Hematopoietic multipotent progenitor cell treated with erythropoietin and hydrocortisone succinate and interleukin-3 and kit ligand, for 6 days (in vitro differentiated cells): ENCODE measurements at regions not wholly inside any gene's neighbourhood (a gene's known extent, or its start where the extent isn't known, plus 50 kb on each side); places are given as distances from the start of the nearest gene placed in this dataset.
"Not testable (repeated sequence)": the region's sequence is repeated elsewhere in the genome, so short reads cannot be mapped to it uniquely, and the experiment has no call there.

Experiments
- DNase-seq: peaks from one replicate; pipeline ENCODE4 v3.0.0-alpha.2; 2015

- DNase-seq: no peak
These were observed 54.4 kb upstream of the LGR5 start for GRCh38 chr12:71385155-71385554.

GRCh38 chr12:71376711-71377355, 62.8 kb upstream of the LGR5 start:
- not testable (repeated sequence) for DNase-seq

DNA sequence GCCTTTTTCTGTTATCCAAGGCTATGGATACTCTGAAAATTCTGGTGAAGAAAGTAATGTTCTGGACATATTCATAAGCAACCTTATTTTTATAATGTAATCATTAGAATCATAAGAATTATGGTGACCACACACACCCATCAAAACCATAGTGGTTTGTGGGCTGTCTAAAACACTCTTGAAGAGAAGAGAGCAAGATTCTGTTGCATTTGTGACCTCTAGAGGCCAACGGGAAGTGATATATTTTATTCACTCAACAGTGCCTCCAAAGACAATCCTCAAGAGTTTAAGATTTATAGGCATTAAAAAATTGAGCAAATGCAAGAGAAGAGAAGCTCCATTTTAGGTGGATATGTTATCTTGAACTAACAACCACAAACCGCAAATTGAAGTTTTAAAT, 68.5 kb upstream of the LGR5 start:
- DNase-seq: peak; percentile 87

GRCh38 chr12:71360013-71360412, 79.6 kb upstream of the LGR5 start:
- DNase-seq: no peak

DNA sequence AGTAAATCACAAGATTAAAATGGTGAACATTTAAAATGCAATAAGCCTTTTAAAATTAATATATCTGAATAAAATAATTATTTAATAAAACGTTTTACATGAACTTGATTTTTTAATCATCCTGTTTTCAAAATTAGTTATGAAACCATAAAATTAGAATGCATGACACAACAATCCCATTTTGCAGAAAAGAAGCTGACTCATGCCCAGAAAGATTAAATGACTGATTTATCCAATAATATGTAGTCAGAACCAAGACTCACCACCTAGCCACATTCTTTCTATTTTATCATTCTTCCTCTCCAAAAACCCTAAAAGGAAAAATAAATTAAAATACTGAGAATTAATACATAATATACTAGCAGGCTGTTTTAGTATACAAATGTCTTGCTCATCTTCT, 83.0 kb upstream of the LGR5 start:
- peak; percentile 5 for DNase-seq

DNA sequence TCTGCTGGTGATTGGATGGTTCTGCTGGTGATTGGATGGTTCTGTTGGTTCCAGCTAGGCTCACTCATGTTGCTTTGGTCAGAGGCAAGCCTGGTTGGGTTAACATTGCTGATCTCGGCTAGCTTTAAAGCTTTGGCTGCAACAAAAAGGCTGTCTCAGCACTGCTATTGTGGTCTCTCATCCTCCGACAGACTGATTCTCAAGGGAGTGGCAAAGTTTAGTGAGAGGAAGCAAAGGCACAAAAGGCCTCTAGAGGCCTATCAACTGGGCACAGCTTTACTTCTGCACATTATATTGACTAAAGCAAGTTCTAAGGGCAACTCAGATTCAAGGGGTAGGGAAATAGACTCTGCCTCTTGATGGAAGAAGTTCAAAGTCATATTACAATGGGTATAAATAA, 84.7 kb upstream of the LGR5 start:
- no peak for DNase-seq

- no peak for DNase-seq
These were observed 86.0 kb upstream of the LGR5 start for GRCh38 chr12:71353607-71354006.

DNA sequence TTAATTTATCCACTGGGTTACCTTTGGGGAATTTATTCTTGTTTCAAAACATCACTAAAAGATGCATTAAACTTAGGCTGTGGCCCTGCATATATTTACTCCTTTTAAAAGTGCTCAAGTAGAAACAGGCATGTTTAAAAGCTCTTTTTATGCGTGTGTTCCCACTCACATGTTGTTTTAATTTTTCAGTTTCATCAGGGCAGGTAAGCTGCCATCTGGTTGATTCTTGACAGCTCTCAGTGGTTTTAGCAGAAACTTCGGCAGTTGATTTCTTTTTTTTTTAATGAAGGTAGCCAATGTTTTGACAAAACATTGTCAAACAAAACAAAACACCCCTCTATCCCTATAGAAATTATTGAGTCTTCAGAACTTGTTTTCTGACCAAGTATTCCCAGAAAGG, 89.6 kb upstream of the LGR5 start:
- DNase-seq: no peak

- DNase-seq: no peak
These were observed 100.7 kb upstream of the LGR5 start for GRCh38 chr12:71338933-71339332.

GRCh38 chr12:71335963-71336257, 103.7 kb upstream of the LGR5 start:
- DNase-seq: no peak

DNA sequence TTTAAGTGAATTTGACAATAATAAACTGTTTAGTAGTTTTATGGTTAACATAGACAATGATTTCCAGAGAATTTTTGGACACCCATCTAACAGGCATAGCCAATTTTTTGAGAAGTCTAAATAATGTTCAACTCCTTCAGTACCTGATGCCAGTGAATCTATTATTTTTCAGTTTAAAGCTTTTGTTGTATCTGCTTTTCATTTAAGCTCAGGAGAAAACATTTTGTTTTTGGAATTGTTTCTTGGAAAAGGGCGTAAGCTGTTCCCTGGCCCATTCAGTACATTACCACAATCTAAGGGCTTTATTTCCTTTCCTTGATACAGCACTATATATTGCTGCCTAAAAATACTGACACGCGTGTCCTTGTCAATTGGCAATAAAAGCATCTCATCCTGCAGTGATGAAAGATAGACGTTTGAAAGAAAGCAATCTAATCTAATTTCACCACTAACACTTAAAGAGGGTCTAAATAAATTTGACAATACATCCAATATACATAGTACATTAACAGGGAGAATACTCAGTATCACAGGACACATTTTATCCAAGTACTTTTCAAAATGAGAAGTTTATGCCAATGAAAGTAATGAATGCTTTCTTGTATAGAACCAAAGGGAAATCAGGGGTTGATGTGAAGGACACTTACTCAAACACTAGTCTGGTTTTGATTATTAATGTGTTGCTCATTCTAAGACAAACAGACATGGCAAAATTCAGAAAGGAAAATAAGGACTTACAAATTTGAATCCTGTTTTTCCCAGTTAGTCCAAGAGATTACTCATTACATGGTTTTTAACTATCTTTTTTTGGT, 104.2 kb upstream of the LGR5 start:
- DNase-seq: no peak

GRCh38 chr12:71333418-71333817, 106.2 kb upstream of the LGR5 start:
- no peak for DNase-seq

DNA sequence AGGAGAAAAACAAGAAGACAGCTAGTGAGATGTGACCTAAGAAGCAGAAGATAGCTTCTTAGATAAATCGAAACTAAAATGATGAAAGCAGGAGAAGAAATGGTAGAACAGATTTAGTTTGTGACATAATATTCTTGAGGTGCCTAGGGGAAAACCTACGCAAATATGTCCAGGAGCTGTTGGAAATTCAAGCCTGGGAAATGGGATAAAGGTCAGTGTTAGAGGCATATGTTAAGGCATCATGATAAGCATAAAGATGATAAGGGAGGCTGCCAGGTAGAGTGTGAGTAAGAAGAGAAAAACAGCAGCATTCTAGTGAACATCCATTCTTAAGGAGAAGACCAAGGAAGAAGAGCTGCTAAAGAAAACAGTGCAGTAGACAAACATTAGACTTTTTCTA, 109.6 kb upstream of the LGR5 start:
- no peak for DNase-seq

DNA sequence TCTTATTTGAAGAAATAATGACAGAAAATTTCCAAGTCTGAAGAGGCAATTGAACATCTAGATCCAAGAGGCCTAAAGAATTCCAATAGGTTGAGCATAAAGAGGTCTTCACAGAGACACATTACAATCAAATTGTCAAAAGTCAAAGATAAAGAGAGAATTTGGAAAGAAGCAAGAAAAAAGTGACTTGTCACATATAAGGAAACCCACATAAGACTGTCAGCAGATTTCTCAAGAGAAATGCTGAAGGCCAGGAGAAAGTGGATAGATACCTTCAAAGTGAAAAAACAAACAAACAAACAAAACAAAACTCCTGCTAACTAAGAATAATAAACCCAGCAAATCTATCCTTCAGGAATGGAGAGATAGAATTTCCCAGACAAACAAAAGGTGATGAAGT, 118.1 kb upstream of the LGR5 start:
- DNase-seq: no peak

DNA sequence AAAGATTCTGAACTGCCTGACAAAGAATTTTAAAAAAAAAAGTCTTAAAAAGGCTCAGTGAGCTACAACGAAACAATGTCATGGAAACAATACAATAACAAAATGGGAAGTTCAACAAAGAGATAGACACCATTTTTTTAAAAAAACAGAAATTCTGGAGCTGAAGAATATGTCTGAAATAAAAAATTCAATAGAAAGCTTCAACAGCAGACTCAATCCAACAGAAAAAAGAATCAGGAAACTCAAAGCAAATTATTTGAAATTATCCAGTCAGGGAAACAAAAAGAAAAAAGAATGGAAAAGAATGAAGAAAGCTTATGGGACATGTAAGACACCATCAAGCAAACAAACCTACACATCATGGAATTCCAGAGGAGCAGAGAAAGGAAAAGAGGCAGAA, 118.5 kb upstream of the LGR5 start:
- no peak for DNase-seq

DNA sequence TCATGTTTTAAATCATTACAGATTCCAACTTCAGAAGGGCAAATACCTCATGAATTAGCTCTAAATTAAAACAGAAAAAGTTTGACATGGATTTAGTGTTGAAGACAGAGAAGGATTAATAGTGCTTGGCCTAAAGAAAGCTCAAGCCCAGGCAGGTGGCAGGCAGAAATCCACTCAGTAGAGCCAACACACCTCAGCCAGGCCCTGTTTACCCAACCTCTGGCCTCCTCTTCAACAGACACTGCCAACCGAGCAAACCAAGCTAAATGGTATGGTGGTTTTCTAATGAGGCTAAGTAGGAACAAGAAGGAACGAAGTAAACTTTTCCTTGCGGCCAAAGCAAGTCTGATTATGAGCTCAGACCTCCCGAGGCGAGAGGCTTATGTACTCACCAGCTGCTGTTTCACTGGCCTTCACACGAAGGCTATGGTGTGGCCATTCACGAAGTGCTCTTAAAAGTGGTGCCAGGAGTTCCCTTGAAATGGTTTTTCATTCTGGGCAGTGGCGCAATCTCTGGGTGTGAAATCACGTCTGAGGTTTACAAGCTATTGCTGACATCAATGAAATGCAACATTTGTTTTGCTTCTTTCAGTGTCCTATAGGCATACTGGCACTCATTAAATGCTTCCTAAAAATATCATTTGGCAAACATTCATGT, 124.1 kb upstream of the LGR5 start:
- DNase-seq: no peak

DNA sequence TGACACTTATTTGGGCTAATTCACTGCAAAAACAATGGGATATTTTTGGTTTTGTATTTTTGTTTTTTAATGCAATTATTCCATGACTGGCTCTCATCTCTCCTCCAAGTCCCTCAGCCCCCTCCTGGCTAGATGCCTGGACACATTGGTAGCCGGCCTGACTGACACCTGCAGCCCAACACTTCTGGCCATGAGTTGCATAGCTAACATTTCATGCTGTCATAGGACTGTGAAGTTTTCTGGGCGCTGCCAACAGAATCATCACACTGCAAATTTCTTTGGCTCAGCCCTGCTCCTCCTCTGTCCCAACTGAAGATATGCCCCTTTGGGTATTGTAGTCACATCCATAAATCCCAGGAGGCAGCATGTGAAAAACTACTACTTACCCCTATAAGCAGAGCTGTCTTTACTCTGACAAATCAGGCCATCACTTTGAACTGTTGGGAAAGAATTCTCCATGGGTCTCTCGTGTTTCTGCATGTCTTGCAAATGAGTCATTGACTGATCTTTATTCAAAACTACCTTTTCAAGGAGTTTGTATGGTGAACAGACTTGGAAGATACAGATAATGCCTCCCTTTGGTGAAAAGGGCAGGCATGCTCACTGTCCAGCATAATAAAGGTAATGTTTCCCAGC, 126.7 kb upstream of the LGR5 start:
- no peak for DNase-seq

GRCh38 chr12:71311611-71312010, 128.0 kb upstream of the LGR5 start:
- DNase-seq: not testable (repeated sequence)

- no peak for DNase-seq
These were observed 132.8 kb upstream of the LGR5 start for GRCh38 chr12:71306808-71307207.

DNA sequence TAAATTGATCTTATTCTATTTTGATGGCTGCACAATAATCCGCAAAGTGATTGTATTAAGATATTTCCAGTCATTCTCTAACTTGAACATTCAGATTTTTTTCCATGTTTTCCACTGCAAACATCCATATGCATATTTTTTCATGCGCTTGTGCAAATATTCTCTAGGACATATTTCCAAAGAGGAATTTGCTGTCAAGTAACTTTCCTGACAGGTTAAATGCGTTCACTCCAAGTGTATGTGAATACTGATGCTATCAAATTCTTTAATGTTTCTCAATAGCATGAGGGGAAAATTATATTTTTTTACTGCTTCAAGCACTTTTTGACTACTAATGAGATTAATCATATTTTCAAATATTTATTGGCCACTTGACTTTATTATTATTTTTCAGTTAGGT, 135.3 kb upstream of the LGR5 start:
- DNase-seq: no peak

GRCh38 chr12:71303199-71303598, 136.4 kb upstream of the LGR5 start:
- DNase-seq: no peak

GRCh38 chr12:71300772-71301675, 138.6 kb upstream of the LGR5 start:
- peak; percentile 6 for DNase-seq
